Kidney (tissue), 13 donors: ENCODE measurements at regions not wholly inside any gene's neighbourhood (a gene's known extent, or its start where the extent isn't known, plus 50 kb on each side); places are given as distances from the start of the nearest gene placed in this dataset.

Experiments
- DNase-seq, 5 donors: peaks; one replicate each; pipeline ENCODE4 v3.0.0-alpha.2; 2013 to 2020
- FAIRE-seq: peaks from 2 replicates; lab custom pipeline; 2012; peaks lifted over from hg19 to GRCh38; lab: Jason Lieb, UNC
- H3K27ac ChIP-seq, 2 donors: one replicate each; pipeline ENCODE4 v1.7.0; 2013; ENCODE audit warnings: low read depth in 2 of 2, low read length in 2 of 2, inconsistent platforms in 1 of 2
- H3K27me3 ChIP-seq: one replicate; pipeline ENCODE4 v1.7.1; 2013; ENCODE audit warnings: low read length, inconsistent platforms; ENCODE audit not compliant: control insufficient read depth, insufficient read depth
- H3K36me3 ChIP-seq, 3 donors: one replicate each; pipeline versions ENCODE4 v1.7.0 to v1.7.1; 2013; ENCODE audit warnings: low read length in 3 of 3, control low read depth in 1 of 3, inconsistent platforms in 1 of 3; ENCODE audit not compliant: insufficient read depth in 3 of 3, control insufficient read depth in 2 of 3
- H3K4me1 ChIP-seq, 3 donors: one replicate each; pipeline versions ENCODE4 v1.7.0 to v1.7.1; 2013; ENCODE audit warnings: low read length in 3 of 3, inconsistent platforms in 1 of 3, low read depth in 1 of 3; ENCODE audit not compliant: control insufficient read depth in 2 of 3, insufficient read depth in 2 of 3
- H3K4me3 ChIP-seq, 3 donors: one replicate each; pipeline versions ENCODE4 v1.7.0 to v1.8.1; 2013; ENCODE audit warnings: low read length in 3 of 3, control low read depth in 1 of 3, inconsistent platforms in 1 of 3
- H3K9ac ChIP-seq, 3 donors: one replicate each; pipeline versions ENCODE4 v1.7.0 to v1.7.1; 2013; ENCODE audit warnings: low read length in 3 of 3, control low read depth in 1 of 3, inconsistent platforms in 1 of 3
- H3K9me3 ChIP-seq, 3 donors: one replicate each; pipeline versions ENCODE4 v1.7.0 to v1.7.1; 2013; ENCODE audit warnings: low read length in 3 of 3, control low read depth in 1 of 3, inconsistent platforms in 1 of 3; ENCODE audit not compliant: control insufficient read depth in 2 of 3, insufficient read depth in 1 of 3
- intact Hi-C: fragments of 100-400 bp; cut with DNase I; formaldehyde crosslinking; loops from one replicate; pipeline ENCODE4 v1.11.1; 2022
- TF ChIP-seq, protein P1 (sequence below): IDR thresholded peaks from 3 replicates; pipeline ENCODE4 v1.5.1; 2012; ENCODE audit warnings: mild to moderate bottlenecking, moderate library complexity, borderline replicate concordance; ENCODE audit not compliant: insufficient read depth; ENCODE audit errors: extremely low read depth
- donor health status: control.
- donor health status: control.
- donor health status: control.
- donor health status: control.
- donor health status: control.
- donor health status: DM: yes; HTN: yes; CAD: no.
- donor health status: Normal renal cell carcinoma (clear cell type).

DNA sequence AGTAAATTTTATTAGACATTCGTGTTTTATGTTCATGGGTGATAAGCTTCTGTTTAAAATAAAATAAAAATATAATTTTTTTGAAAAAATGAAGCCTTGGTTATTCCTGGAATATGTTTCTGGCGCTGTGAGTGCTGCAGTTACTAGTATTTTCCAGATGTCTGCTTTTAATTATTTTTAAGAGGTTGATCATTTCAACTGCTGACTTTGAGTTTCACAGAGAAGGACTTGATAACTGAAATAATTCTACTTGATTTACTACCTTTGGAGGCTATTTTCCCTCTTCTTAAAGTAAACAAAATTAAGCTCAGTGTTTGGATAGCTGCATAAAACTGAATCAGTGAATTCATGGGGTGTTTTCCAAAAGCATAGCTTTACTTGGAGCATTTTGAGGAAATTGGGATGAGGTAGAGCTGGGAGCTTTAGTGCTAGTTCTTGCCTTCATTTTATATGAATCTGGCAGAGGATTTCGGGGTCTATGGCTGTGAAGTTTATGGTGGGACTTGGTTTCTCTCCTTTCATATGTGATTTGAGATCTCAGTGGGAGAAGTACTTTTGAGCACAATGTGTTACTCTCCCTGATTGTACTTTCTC is 666.5 kb downstream of the DCDC2C start:
- Histone ChIP-seq H3K4me1 (peaks cover 0 to 3% (median 0%) of the 10 kb centered on the region in 3 donors), H3K9me3 (peaks cover 0 to 5% (median 0%) of the 10 kb centered on the region in 3 donors), H3K36me3 (no peaks in the 10 kb centered on the region), H3K9ac (no peak overlapping the region), H3K27ac (no peak overlapping the region), H3K4me3 (no peak overlapping the region), H3K27me3 (no peaks in the 10 kb centered on the region)
- TF ChIP-seq, protein P1, sequence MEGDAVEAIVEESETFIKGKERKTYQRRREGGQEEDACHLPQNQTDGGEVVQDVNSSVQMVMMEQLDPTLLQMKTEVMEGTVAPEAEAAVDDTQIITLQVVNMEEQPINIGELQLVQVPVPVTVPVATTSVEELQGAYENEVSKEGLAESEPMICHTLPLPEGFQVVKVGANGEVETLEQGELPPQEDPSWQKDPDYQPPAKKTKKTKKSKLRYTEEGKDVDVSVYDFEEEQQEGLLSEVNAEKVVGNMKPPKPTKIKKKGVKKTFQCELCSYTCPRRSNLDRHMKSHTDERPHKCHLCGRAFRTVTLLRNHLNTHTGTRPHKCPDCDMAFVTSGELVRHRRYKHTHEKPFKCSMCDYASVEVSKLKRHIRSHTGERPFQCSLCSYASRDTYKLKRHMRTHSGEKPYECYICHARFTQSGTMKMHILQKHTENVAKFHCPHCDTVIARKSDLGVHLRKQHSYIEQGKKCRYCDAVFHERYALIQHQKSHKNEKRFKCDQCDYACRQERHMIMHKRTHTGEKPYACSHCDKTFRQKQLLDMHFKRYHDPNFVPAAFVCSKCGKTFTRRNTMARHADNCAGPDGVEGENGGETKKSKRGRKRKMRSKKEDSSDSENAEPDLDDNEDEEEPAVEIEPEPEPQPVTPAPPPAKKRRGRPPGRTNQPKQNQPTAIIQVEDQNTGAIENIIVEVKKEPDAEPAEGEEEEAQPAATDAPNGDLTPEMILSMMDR, result no peak
- peak in 2 of 5 donors; percentile 33 to 83 for DNase-seq
- intact Hi-C loops, result no loop called here
- peak; percentile 25 for FAIRE-seq

DNA sequence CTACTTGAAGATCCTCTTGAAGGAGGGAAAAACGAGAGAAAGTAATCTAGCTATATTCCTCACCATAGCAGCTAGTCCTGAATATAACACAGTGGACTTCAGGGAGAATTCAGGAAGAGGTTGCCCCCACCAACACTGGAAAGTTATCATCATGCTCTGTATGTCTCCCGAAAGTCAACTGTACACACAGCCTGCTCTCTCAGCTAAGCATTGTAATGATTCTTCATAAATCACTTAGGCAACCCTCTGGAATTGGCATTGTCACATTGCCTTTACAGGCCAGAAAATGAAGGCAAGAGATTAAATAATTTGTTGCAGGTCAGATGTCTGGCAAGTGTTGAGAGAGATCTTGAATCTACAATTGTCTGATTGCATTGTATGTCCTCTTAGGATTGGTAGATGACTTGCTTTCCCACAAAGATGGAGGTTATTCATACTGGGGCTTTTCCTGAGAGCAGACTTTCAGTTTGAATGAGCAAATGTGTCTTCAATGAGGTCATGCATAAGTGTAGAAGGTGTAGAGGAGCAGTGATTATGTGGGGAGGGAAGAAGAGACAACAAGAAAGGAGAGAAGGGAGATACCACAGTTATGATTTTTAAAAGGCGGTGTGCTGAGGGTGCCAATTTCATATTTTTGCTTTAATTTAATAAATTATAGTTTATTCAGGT is 667.2 kb downstream of the DCDC2C start:
- FAIRE-seq, result no peak

DNA sequence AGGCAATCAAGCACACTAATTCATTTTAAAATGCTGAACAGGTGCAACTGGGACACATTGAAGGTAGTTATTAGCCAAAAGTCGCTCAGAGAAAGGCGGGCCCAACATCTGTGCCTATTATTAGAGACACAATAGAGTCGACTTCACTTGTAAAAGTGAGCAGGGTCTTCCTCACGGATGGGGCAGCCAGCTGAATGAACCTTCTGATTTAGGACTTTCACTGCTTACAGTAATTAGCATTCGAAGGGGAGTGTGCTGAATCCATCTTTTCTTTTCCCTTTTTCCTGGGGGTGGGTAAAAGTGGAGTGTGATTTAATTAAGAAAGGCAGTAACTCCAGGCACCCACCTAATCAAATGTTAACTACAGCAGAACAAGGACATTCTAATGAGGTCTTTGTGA is 677.7 kb downstream of the DCDC2C start:
- Histone ChIP-seq H3K27ac (no peak overlapping the region), H3K4me3 (no peak overlapping the region), H3K27me3 (no peaks in the 10 kb centered on the region), H3K36me3 (no peaks in the 10 kb centered on the region), H3K9me3 (no peaks in the 10 kb centered on the region), H3K4me1 (no peaks in the 10 kb centered on the region), H3K9ac (no peak overlapping the region)
- DNase-seq, result no peak
- FAIRE-seq, result no peak
- TF ChIP-seq, protein P1, result no peak
- intact Hi-C loops, result no loop called here

More for the DNA sequence above, 667.2 kb downstream of the DCDC2C start:
- H3K9ac ChIP-seq, result no peak overlapping the region
- H3K36me3 ChIP-seq, result no peaks in the 10 kb centered on the region
- H3K27me3 ChIP-seq, result no peaks in the 10 kb centered on the region
- no peak overlapping the region for H3K4me3 ChIP-seq
- TF ChIP-seq, protein P1, result no peak
- intact Hi-C loops, result no loop called here
- no peak overlapping the region for H3K27ac ChIP-seq
- peaks cover 0 to 4% (median 0%) of the 10 kb centered on the region in 3 donors for H3K9me3 ChIP-seq
- DNase-seq, result no peak
- peaks cover 0 to 3% (median 0%) of the 10 kb centered on the region in 3 donors for H3K4me1 ChIP-seq
